ENCODE measurements at regions not wholly inside any gene's neighbourhood (a gene's known extent, or its start where the extent isn't known, plus 50 kb on each side); places are given as distances from the start of the nearest gene placed in this dataset.

GRCh38 chr17:77266891-77267341 lies 126.1 kb downstream of the SEC14L1 start:
- DNase-seq (ENCODE audit: low read depth): no peak

- no peak for DNase-seq (ENCODE audit: low read depth)
Observed at GRCh38 chr17:77269696-77270681, 129.2 kb downstream of the SEC14L1 start.

- no peak for DNase-seq (ENCODE audit: low read depth)
Observed at GRCh38 chr17:77271411-77271810, 130.6 kb downstream of the SEC14L1 start.

- DNase-seq (ENCODE audit: low read depth): no peak
Observed at GRCh38 chr17:77273397-77274085, 132.8 kb downstream of the SEC14L1 start.

GRCh38 chr17:77274096-77274845 lies 133.5 kb downstream of the SEC14L1 start:
- no peak for DNase-seq (ENCODE audit: low read depth)

- no peak for DNase-seq (ENCODE audit: low read depth)
Observed at GRCh38 chr17:77279448-77280303, 138.9 kb downstream of the SEC14L1 start.

- no peak for DNase-seq (ENCODE audit: low read depth)
Observed at GRCh38 chr17:77280304-77281121, 139.7 kb downstream of the SEC14L1 start.

- DNase-seq (ENCODE audit: low read depth): no peak
Observed at GRCh38 chr17:77281122-77281903, 140.5 kb downstream of the SEC14L1 start.

- no peak for DNase-seq (ENCODE audit: low read depth)
Observed at GRCh38 chr17:77281904-77282367, 141.2 kb downstream of the SEC14L1 start.

- DNase-seq (ENCODE audit: low read depth): no peak
Observed at GRCh38 chr17:77282524-77283515, 142.1 kb downstream of the SEC14L1 start.

GRCh38 chr17:77284023-77284617 lies 143.4 kb downstream of the SEC14L1 start:
- no peak for DNase-seq (ENCODE audit: low read depth)

- DNase-seq (ENCODE audit: low read depth): no peak
Observed at GRCh38 chr17:77285594-77286390, 145.0 kb downstream of the SEC14L1 start.

- DNase-seq (ENCODE audit: low read depth): no peak
Observed at GRCh38 chr17:77286391-77286640, 145.5 kb downstream of the SEC14L1 start.

- no peak for DNase-seq (ENCODE audit: low read depth)
Observed at GRCh38 chr17:77286641-77287431, 146.1 kb downstream of the SEC14L1 start.

- no peak for DNase-seq (ENCODE audit: low read depth)
Observed at GRCh38 chr17:77287432-77288068, 146.8 kb downstream of the SEC14L1 start.

GRCh38 chr17:77288115-77288619 lies 147.4 kb downstream of the SEC14L1 start:
- DNase-seq (ENCODE audit: low read depth): no peak
